ENCODE measurements at regions not wholly inside any gene's neighbourhood (a gene's known extent, or its start where the extent isn't known, plus 50 kb on each side); places are given as distances from the start of the nearest gene placed in this dataset.
"Not testable (repeated sequence)": the region's sequence is repeated elsewhere in the genome, so short reads cannot be mapped to it uniquely, and the experiment has no call there.

- Histone ChIP-seq H3K27ac (ENCODE audit: insufficient read depth, low read depth, low read length, poor library complexity, severe bottlenecking) (no peak overlapping the region), H3K27me3 (ENCODE audit: control insufficient read depth, insufficient read depth, low read length, poor library complexity, severe bottlenecking) (no peaks in the 10 kb centered on the region), H3K4me1 (ENCODE audit: control insufficient read depth, insufficient read depth, low read length) (no peaks in the 10 kb centered on the region), H3K9me3 (ENCODE audit: control insufficient read depth, low read length) (peaks cover 3% of the 10 kb centered on the region), H3K4me3 (ENCODE audit: insufficient read depth, low read depth, low read length) (no peak overlapping the region), H3K36me3 (ENCODE audit: control insufficient read depth, insufficient read depth, low read length) (no peaks in the 10 kb centered on the region)
- WGBS, 2 experiments = 78% methylated on average over 9 of the region's 9 CpGs
These were observed 377.6 kb downstream of the TMEM121 start for GRCh38 chr14:105903971-105904370.

- H3K9me3 ChIP-seq (ENCODE audit: control insufficient read depth, low read length) = peaks cover 3% of the 10 kb centered on the region
- 78 to 82% methylated on average over 11 of the region's 11 CpGs for WGBS, 2 experiments
- H3K27ac ChIP-seq (ENCODE audit: insufficient read depth, low read depth, low read length, poor library complexity, severe bottlenecking) = no peak overlapping the region
These were observed 378.0 kb downstream of the TMEM121 start for GRCh38 chr14:105904379-105904778.

GRCh38 chr14:105905456-105905855, 379.1 kb downstream of the TMEM121 start:
- H3K9me3 ChIP-seq (ENCODE audit: control insufficient read depth, low read length) = peaks cover 3% of the 10 kb centered on the region
- H3K27me3 ChIP-seq (ENCODE audit: control insufficient read depth, insufficient read depth, low read length, poor library complexity, severe bottlenecking) = no peaks in the 10 kb centered on the region
- WGBS, 2 experiments = 82 to 83% methylated on average over 11 of the region's 11 CpGs
- H3K4me3 ChIP-seq (ENCODE audit: insufficient read depth, low read depth, low read length) = no peak overlapping the region
- H3K4me1 ChIP-seq (ENCODE audit: control insufficient read depth, insufficient read depth, low read length) = no peaks in the 10 kb centered on the region
- H3K27ac ChIP-seq (ENCODE audit: insufficient read depth, low read depth, low read length, poor library complexity, severe bottlenecking) = no peak overlapping the region
- H3K36me3 ChIP-seq (ENCODE audit: control insufficient read depth, insufficient read depth, low read length) = no peaks in the 10 kb centered on the region

More at GRCh38 chr14:105904379-105904778, 378.0 kb downstream of the TMEM121 start:
- Histone ChIP-seq H3K27me3 (ENCODE audit: control insufficient read depth, insufficient read depth, low read length, poor library complexity, severe bottlenecking) (no peaks in the 10 kb centered on the region), H3K4me3 (ENCODE audit: insufficient read depth, low read depth, low read length) (no peak overlapping the region), H3K4me1 (ENCODE audit: control insufficient read depth, insufficient read depth, low read length) (no peaks in the 10 kb centered on the region), H3K36me3 (ENCODE audit: control insufficient read depth, insufficient read depth, low read length) (no peaks in the 10 kb centered on the region)

- Histone ChIP-seq H3K9me3 (ENCODE audit: control insufficient read depth, low read length) (no peaks in the 10 kb centered on the region), H3K4me3 (ENCODE audit: insufficient read depth, low read depth, low read length) (no peak overlapping the region), H3K27me3 (ENCODE audit: control insufficient read depth, insufficient read depth, low read length, poor library complexity, severe bottlenecking) (no peaks in the 10 kb centered on the region), H3K4me1 (ENCODE audit: control insufficient read depth, insufficient read depth, low read length) (no peaks in the 10 kb centered on the region), H3K27ac (ENCODE audit: insufficient read depth, low read depth, low read length, poor library complexity, severe bottlenecking) (no peak overlapping the region), H3K36me3 (ENCODE audit: control insufficient read depth, insufficient read depth, low read length) (no peaks in the 10 kb centered on the region)
- 89 to 92% methylated on average over 3 of the region's 3 CpGs for WGBS, 2 experiments
These were observed 380.9 kb downstream of the TMEM121 start for GRCh38 chr14:105907276-105907675.

GRCh38 chr14:105908006-105908405, 381.6 kb downstream of the TMEM121 start:
- no peaks in the 10 kb centered on the region for H3K9me3 ChIP-seq (ENCODE audit: control insufficient read depth, low read length)
- H3K27ac ChIP-seq (ENCODE audit: insufficient read depth, low read depth, low read length, poor library complexity, severe bottlenecking) = no peak overlapping the region
- WGBS, 2 experiments = 46 to 61% methylated on average over 6 of the region's 6 CpGs
- no peaks in the 10 kb centered on the region for H3K27me3 ChIP-seq (ENCODE audit: control insufficient read depth, insufficient read depth, low read length, poor library complexity, severe bottlenecking)
- no peaks in the 10 kb centered on the region for H3K4me1 ChIP-seq (ENCODE audit: control insufficient read depth, insufficient read depth, low read length)
- H3K4me3 ChIP-seq (ENCODE audit: insufficient read depth, low read depth, low read length) = no peak overlapping the region
- no peaks in the 10 kb centered on the region for H3K36me3 ChIP-seq (ENCODE audit: control insufficient read depth, insufficient read depth, low read length)

- Histone ChIP-seq H3K27ac (ENCODE audit: insufficient read depth, low read depth, low read length, poor library complexity, severe bottlenecking) (no peak overlapping the region), H3K9me3 (ENCODE audit: control insufficient read depth, low read length) (no peaks in the 10 kb centered on the region), H3K36me3 (ENCODE audit: control insufficient read depth, insufficient read depth, low read length) (no peaks in the 10 kb centered on the region), H3K4me3 (ENCODE audit: insufficient read depth, low read depth, low read length) (no peak overlapping the region), H3K4me1 (ENCODE audit: control insufficient read depth, insufficient read depth, low read length) (no peaks in the 10 kb centered on the region), H3K27me3 (ENCODE audit: control insufficient read depth, insufficient read depth, low read length, poor library complexity, severe bottlenecking) (no peaks in the 10 kb centered on the region)
- 74 to 83% methylated on average over 9 of the region's 9 CpGs for WGBS, 2 experiments
These were observed 382.1 kb downstream of the TMEM121 start for GRCh38 chr14:105908481-105908911.

- Histone ChIP-seq H3K9me3 (ENCODE audit: control insufficient read depth, low read length) (no peaks in the 10 kb centered on the region), H3K4me1 (ENCODE audit: control insufficient read depth, insufficient read depth, low read length) (no peaks in the 10 kb centered on the region), H3K27me3 (ENCODE audit: control insufficient read depth, insufficient read depth, low read length, poor library complexity, severe bottlenecking) (no peaks in the 10 kb centered on the region), H3K27ac (ENCODE audit: insufficient read depth, low read depth, low read length, poor library complexity, severe bottlenecking) (no peak overlapping the region), H3K4me3 (ENCODE audit: insufficient read depth, low read depth, low read length) (no peak overlapping the region), H3K36me3 (ENCODE audit: control insufficient read depth, insufficient read depth, low read length) (no peaks in the 10 kb centered on the region)
- WGBS, 2 experiments = 78 to 80% methylated on average over 14 of the region's 14 CpGs
These were observed 382.9 kb downstream of the TMEM121 start for GRCh38 chr14:105909046-105909827.

- not testable (repeated sequence) for H3K27ac ChIP-seq (ENCODE audit: insufficient read depth, low read depth, low read length, poor library complexity, severe bottlenecking); H3K4me1 ChIP-seq (ENCODE audit: control insufficient read depth, insufficient read depth, low read length); H3K4me3 ChIP-seq (ENCODE audit: insufficient read depth, low read depth, low read length); H3K27me3 ChIP-seq (ENCODE audit: control insufficient read depth, insufficient read depth, low read length, poor library complexity, severe bottlenecking); H3K36me3 ChIP-seq (ENCODE audit: control insufficient read depth, insufficient read depth, low read length); H3K9me3 ChIP-seq (ENCODE audit: control insufficient read depth, low read length)
- WGBS, 2 experiments = 87 to 90% methylated on average over 14 of the region's 14 CpGs
These were observed 383.4 kb downstream of the TMEM121 start for GRCh38 chr14:105909828-105910120.

- WGBS, 2 experiments = 72 to 76% methylated on average over 6 of the region's 6 CpGs
- H3K4me1 ChIP-seq (ENCODE audit: control insufficient read depth, insufficient read depth, low read length) = no peaks in the 10 kb centered on the region
- no peaks in the 10 kb centered on the region for H3K9me3 ChIP-seq (ENCODE audit: control insufficient read depth, low read length)
- no peaks in the 10 kb centered on the region for H3K27me3 ChIP-seq (ENCODE audit: control insufficient read depth, insufficient read depth, low read length, poor library complexity, severe bottlenecking)
- no peaks in the 10 kb centered on the region for H3K36me3 ChIP-seq (ENCODE audit: control insufficient read depth, insufficient read depth, low read length)
- no peak overlapping the region for H3K27ac ChIP-seq (ENCODE audit: insufficient read depth, low read depth, low read length, poor library complexity, severe bottlenecking)
- H3K4me3 ChIP-seq (ENCODE audit: insufficient read depth, low read depth, low read length) = no peak overlapping the region
These were observed 384.0 kb downstream of the TMEM121 start for GRCh38 chr14:105910426-105910825.

GRCh38 chr14:105911006-105911847, 384.8 kb downstream of the TMEM121 start:
- no peak overlapping the region for H3K27ac ChIP-seq (ENCODE audit: insufficient read depth, low read depth, low read length, poor library complexity, severe bottlenecking)
- no peaks in the 10 kb centered on the region for H3K4me1 ChIP-seq (ENCODE audit: control insufficient read depth, insufficient read depth, low read length)
- 71 to 75% methylated on average over 17 of the region's 18 CpGs for WGBS, 2 experiments
- no peak overlapping the region for H3K4me3 ChIP-seq (ENCODE audit: insufficient read depth, low read depth, low read length)
- H3K9me3 ChIP-seq (ENCODE audit: control insufficient read depth, low read length) = no peaks in the 10 kb centered on the region
- H3K27me3 ChIP-seq (ENCODE audit: control insufficient read depth, insufficient read depth, low read length, poor library complexity, severe bottlenecking) = no peaks in the 10 kb centered on the region
- H3K36me3 ChIP-seq (ENCODE audit: control insufficient read depth, insufficient read depth, low read length) = no peaks in the 10 kb centered on the region

Data from ectodermal cell (in vitro differentiated cells).